Activated T-cell treated with anti-CD3 and anti-CD28 coated beads for 24 hours (primary cell): ENCODE measurements at regions not wholly inside any gene's neighbourhood (a gene's known extent, or its start where the extent isn't known, plus 50 kb on each side); places are given as distances from the start of the nearest gene placed in this dataset.
"Not testable (repeated sequence)": the region's sequence is repeated elsewhere in the genome, so short reads cannot be mapped to it uniquely, and the experiment has no call there.

ENCODE experiments used
- DNase-seq: peaks from one replicate; pipeline ENCODE4 v3.0.0-alpha.2; 2020; ENCODE audit warnings: low read depth

DNA sequence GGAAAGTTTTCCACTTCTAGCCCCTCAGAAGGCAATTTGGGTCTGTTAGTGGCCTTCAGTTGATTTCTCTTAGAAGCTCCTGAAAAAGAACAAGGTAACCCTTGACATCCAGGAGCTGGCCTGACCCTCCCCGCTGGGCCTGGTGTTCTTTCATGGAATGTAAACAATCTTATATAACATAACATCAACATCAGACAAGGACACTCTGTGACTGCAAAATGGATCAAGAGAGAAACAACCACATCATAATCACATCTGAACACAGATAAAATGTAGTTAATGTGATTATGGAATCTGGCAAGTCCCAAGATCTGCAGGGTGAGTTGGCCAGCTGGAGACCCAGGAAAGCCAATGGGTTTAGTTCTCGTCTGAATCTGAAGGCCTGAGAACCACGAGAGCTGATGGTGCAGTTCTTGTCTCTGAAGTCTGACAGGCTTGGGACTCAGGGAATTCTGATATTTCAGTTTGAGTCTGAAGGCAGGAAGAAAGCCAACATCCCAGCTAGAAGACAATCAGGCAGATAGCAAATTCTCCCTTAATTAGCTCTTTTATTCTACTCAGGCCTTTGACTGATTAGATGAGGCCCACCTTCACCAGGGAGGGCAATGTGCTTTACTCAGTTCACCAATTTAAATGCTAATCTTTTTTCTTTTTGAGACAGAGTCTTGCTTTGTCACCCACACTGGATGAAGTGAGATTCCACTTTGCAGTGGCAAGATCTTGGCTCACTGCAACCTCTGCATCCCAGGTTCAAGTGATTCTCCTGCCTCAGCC, 91.4 kb upstream of the NAMPT start:
- no peak for DNase-seq

GRCh38 chr7:106375499-106375898, 90.7 kb upstream of the NAMPT start:
- no peak for DNase-seq

GRCh38 chr7:106374437-106374836, 89.7 kb upstream of the NAMPT start:
- DNase-seq, result no peak

- no peak for DNase-seq
Measured at GRCh38 chr7:106372595-106373318, 88.0 kb upstream of the NAMPT start.

DNA sequence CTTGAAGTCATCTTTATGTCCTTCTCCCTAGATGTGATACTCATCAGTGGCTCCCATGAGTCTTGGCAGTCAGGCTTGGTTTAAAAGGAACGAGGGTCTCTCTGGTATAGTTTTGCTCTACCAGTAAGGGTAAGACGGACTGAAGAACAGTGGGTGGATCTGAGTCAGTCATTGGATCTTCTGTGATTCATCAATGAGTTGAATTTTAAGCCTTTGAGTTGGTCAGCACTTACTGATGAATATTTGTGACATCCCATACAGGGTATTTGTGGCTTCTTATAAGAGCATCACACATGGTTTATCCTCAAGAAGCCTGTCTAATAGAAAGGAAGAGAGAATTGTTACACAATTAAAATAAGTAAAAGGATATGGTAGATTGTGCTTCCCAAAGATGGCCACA, 87.3 kb upstream of the NAMPT start:
- no peak for DNase-seq

GRCh38 chr7:106371629-106372028, 86.8 kb upstream of the NAMPT start:
- no peak for DNase-seq

GRCh38 chr7:106370542-106370941, 85.8 kb upstream of the NAMPT start:
- no peak for DNase-seq

DNA sequence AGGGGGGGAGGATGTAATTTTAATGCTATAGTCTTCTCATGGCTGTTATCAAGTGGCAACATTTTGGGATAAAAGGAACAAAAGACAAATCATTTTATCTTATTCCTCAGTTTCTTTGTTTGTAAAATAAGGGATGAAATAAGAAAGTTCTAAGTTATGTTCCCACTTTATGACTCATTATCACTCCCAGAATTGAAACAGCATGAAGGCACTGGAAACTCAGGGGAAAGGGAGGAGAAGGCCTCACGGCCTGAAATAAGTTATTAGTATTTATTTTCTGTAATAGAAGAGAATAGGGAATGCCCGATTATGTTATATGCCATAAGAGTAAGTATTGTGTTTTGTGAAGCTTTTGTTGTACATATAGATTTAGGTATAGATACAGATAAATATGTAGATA, 85.0 kb upstream of the NAMPT start:
- no peak for DNase-seq

DNA sequence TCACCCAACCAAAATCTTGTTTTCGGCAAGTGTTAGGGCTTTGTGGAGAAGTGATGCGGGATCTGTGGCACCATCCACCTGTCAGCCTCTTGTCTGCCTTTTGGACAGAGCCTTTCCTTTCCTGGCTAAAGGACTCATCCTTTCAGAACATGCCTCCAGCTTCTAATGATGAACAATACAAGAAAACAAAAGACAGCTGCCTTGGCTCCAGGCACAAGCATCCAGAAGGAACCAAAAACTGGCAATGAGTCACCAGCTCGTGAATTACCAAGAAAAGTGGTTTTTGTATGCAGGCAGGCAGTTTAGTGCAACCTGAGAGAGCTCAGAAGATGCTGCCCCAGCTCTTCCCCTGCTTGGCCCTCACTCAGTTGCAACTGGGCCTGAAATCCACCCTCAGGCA, 84.6 kb upstream of the NAMPT start:
- DNase-seq, result no peak

DNA sequence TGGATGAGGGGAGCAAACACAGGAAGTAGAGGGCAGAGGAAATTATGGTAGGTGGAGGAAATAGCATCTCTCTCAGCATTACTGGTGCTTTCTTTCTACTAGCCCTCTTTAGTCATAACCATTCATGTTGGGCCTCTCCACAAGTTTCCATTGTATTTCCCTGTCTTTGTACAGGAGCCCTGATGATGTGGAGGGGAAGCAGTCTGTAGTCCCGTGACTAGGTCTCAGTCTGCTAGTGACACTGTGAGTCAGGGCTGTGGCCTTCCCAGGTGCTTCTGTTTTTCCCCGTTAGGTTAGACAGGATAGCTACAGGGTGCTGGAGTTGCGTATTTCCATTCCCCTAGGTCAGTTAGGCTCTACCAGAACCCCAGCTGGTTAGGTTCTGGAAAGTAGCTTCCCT, 82.9 kb upstream of the NAMPT start:
- peak; percentile 20 for DNase-seq

DNA sequence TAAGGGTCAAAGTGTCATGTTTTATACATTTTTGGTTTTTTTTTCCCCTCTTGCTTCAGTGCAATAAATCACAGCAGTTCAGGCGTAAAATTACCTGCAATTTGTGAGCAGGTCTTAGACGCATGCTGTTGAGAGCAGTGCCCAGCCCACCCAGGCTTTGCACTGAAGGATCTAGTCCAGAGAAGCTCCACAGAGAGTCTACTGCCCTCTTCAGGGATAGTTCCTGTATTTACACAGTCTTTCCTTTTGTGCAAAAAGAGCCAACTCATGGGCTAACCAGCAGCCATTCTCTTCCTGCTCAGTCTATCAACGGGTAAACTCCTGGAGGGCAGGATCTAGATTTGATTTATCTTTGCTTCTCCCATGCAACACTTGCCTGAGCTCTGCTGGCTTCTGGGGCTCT, 82.2 kb upstream of the NAMPT start:
- no peak for DNase-seq

- DNase-seq, result no peak
Measured at GRCh38 chr7:106365252-106366005, 80.6 kb upstream of the NAMPT start.

DNA sequence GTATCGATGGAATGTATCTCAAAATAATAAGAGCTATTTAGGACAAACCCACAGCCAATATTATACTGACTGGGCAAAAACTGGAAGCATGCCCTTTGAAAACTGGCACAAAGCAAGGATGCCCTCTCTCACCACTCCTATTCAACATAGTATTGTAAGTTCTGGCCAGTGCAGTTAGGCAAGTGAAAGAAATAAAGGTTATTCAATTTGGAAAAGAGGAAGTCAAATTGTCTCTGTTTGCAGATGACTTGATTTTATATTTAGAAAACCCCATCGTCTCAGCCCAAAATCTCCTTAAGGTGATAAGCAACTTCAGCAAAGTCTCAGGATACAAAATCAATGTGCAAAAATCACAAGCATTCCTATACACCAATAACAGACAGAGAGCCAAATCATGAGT, 77.7 kb upstream of the NAMPT start:
- not testable (repeated sequence) for DNase-seq

- DNase-seq, result no peak
Measured at GRCh38 chr7:106358103-106358663, 73.4 kb upstream of the NAMPT start.

DNA sequence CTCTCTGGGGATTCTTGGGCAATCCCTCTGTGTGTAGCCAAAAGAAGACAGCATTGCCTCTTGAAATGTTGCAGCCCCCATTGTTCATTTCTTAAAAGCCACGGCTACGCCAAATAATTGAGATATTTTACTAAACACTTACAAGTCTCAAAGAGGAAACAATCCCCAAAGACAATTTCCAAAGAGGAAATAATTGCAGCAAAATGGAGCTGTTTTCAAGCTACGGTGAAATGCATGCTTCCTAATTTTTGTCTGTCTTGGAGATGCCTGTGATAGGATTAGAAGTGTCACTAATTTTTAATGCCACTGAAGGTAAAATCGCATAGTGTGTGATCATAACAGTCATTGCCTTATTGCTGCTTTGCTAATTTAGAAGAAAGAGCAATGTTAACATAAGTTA, 72.9 kb upstream of the NAMPT start:
- DNase-seq, result no peak

DNA sequence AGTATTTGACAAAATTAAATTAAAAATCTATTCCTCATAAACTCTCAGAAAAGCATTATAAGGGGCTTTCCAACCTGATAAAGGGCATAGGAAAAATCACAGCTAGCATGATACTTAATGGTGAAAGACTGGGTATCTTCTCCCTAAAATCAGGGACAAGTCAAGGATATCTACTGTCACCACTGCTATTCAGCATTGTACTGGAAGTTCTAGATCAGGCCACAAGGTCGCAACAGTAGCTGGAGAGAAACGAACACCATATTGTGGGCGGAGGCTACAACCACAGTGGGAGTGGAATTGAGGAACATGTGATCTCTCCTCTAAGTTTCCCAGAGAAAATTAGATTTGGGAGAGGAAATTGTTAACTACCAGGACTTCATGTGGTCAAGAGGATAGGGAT, 70.0 kb upstream of the NAMPT start:
- DNase-seq, result no peak

- no peak for DNase-seq
Measured at GRCh38 chr7:106353944-106354343, 69.2 kb upstream of the NAMPT start.

DNA sequence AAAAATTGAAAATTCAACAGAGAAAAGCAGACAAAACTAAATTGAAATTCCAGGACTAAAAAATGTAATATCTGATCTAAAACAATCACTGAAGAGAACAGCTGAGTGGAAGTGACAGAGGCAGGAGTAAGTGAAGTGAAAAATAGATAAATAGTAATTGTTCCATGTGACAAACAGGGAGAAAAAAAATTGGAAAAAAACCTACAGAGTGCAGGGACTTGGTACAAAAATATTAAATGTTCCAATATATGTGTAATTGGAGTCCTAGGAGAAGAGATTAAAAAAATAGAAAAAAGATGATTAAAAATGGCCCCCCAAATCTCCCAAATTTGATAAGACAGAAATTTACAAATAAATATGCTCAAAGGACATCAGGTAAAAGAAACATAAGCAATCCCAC, 63.4 kb upstream of the NAMPT start:
- no peak for DNase-seq

- DNase-seq, result no peak
Measured at GRCh38 chr7:106347229-106347833, 62.5 kb upstream of the NAMPT start.

DNA sequence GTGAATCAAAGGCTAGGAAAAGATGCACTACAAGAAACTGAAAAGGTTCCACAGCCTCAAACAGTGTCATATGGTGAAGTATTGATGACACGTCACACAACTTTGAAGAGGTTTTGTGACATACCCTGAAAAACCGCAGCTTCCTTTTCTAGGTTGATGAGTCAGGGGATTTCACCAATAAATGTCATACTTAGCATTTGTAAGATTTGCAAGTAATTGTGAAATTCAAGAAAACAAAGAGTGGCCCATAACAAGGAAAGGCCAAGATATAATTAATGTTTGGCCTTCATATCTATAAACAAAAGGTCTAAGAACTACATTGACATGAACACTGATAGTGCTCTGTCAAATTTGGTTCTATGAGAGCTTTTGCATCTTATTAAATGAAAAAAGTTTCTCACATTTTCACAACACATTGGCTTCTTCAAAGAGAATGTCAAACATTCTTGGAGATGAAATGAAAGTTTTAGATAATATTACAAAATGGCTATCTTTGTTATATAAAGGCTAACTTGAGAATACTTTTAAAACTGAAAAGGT, 62.0 kb upstream of the NAMPT start:
- peak; percentile 54 for DNase-seq

- no peak for DNase-seq
Measured at GRCh38 chr7:106346167-106346677, 61.4 kb upstream of the NAMPT start.
